ENCODE measurements at regions not wholly inside any gene's neighbourhood (a gene's known extent, or its start where the extent isn't known, plus 50 kb on each side); places are given as distances from the start of the nearest gene placed in this dataset.

GRCh38 chrX:8870411-8870810, 69.2 kb upstream of the FAM9A start:
- Histone ChIP-seq H3K4me3 (no peak overlapping the region), H3K27me3 (ENCODE audit: insufficient read depth) (no peaks in the 10 kb centered on the region), H3K4me2 (no peak overlapping the region), H3F3A (replicated peaks; ENCODE audit: low read depth) (no peaks in the 10 kb centered on the region), H3K36me3 (ENCODE audit: insufficient read depth) (no peaks in the 10 kb centered on the region), H3K4me1 (ENCODE audit: insufficient read depth) (peaks cover 26% of the 10 kb centered on the region), H3K9me2 (ENCODE audit: insufficient read depth) (no peaks in the 10 kb centered on the region), H3K27ac (ENCODE audit: low read depth) (no peak overlapping the region), H2AFZ (no peak overlapping the region), H3K79me2 (replicated peaks; ENCODE audit: insufficient read depth) (no peaks in the 10 kb centered on the region), H4K20me1 (replicated peaks; ENCODE audit: insufficient read depth) (no peaks in the 10 kb centered on the region)
- Mint-ChIP-seq H3K4me3 (no peak overlapping the region), H3K27me3 (ENCODE audit: insufficient read depth, low read depth, poor library complexity) (peaks cover 12% of the 10 kb centered on the region), H3K9me3 (no peaks in the 10 kb centered on the region), H3K27ac (no peak overlapping the region), H3K36me3 (ENCODE audit: low read depth) (no peaks in the 10 kb centered on the region), H3K4me1 (peaks cover 53% of the 10 kb centered on the region)
- ATAC-seq (no peak), DNase-seq (ENCODE audit: low spot score) (no peak)
- TF ChIP-seq JUNB (IDR thresholded peaks at IDR 0.05; ENCODE audit: unreplicated experiment) = no peak
- TF ChIP-seq STAT1 (IDR thresholded peaks at IDR 0.05; ENCODE audit: unreplicated experiment) = no peak
- no peak for TF ChIP-seq ETS1 (IDR thresholded peaks at IDR 0.05)
- TF ChIP-seq CTCF (conservative IDR thresholded peaks at IDR 0.05; ENCODE audit: low read depth in 2 of 2) = no peak
- no peak for TF ChIP-seq EZH2phosphoT487 (IDR thresholded peaks at IDR 0.05; ENCODE audit: unreplicated experiment)
- TF ChIP-seq ZNF331 (CRISPR knock-in tag; IDR thresholded peaks at IDR 0.05; ENCODE audit: low read depth) = no peak
- no peak for TF ChIP-seq REST (IDR thresholded peaks at IDR 0.05; ENCODE audit: unreplicated experiment)
- no peak for TF ChIP-seq NANOG (IDR thresholded peaks at IDR 0.05; ENCODE audit: borderline replicate concordance)
- no peak for TF ChIP-seq EZH2 (IDR thresholded peaks at IDR 0.05; ENCODE audit: low read depth, unreplicated experiment)
- no peak for TF ChIP-seq POLR2AphosphoS5 (IDR thresholded peaks at IDR 0.05; ENCODE audit: low read depth)
- TF ChIP-seq ZNF114 (CRISPR knock-in tag; IDR thresholded peaks at IDR 0.05) = no peak
- TF ChIP-seq ZNF462 (CRISPR knock-in tag; IDR thresholded peaks at IDR 0.05) = no peak
- no peak for TF ChIP-seq CREB1 (CRISPR knock-in tag; IDR thresholded peaks at IDR 0.05; ENCODE audit: low read depth)
